Osteocyte (in vitro differentiated cells): ENCODE measurements at regions not wholly inside any gene's neighbourhood (a gene's known extent, or its start where the extent isn't known, plus 50 kb on each side); places are given as distances from the start of the nearest gene placed in this dataset.

Experiments used
- DNase-seq: peaks from one replicate; pipeline ENCODE4 v3.0.0; 2021; ENCODE audit warnings: mixed read lengths; ENCODE audit not compliant: unreplicated experiment; ENCODE audit errors: extremely low spot score
- H3K27ac Mint-ChIP-seq: one replicate; pipeline ENCODE4 v1.8.0; 2021; ENCODE audit warnings: mild to moderate bottlenecking, mixed read lengths; ENCODE audit not compliant: unreplicated experiment
- H3K27me3 Mint-ChIP-seq: one replicate; pipeline ENCODE4 v1.8.0; 2021; ENCODE audit warnings: mixed read lengths; ENCODE audit not compliant: unreplicated experiment
- H3K36me3 Mint-ChIP-seq: one replicate; pipeline ENCODE4 v1.8.0; 2021; ENCODE audit warnings: mixed read lengths; ENCODE audit not compliant: unreplicated experiment
- H3K4me1 Mint-ChIP-seq: one replicate; pipeline ENCODE4 v1.8.0; 2021; ENCODE audit warnings: mixed read lengths; ENCODE audit not compliant: unreplicated experiment
- H3K4me3 Mint-ChIP-seq: one replicate; pipeline ENCODE4 v1.8.0; 2021; ENCODE audit warnings: mild to moderate bottlenecking, moderate library complexity, mixed read lengths; ENCODE audit not compliant: unreplicated experiment
- H3K9me3 Mint-ChIP-seq: one replicate; pipeline ENCODE4 v1.8.0; 2021; ENCODE audit warnings: mixed read lengths; ENCODE audit not compliant: unreplicated experiment
- CTCF ChIP-seq: fragments of 200-600 bp; sonication (generic); IDR thresholded peaks from 2 replicates; pipeline ENCODE4 v1.5.0; 2021; ENCODE audit warnings: antibody characterized with exemption, mild to moderate bottlenecking, moderate library complexity

GRCh38 chr7:52940481-52940880, 95.0 kb upstream of the POM121L12 start:
- no peak for DNase-seq
- TF ChIP-seq CTCF, result no peak
- Mint-ChIP-seq H3K4me3 (no peak overlapping the region), H3K27me3 (no peaks in the 10 kb centered on the region), H3K27ac (no peak overlapping the region), H3K36me3 (no peaks in the 10 kb centered on the region), H3K9me3 (peaks cover 34% of the 10 kb centered on the region), H3K4me1 (no peaks in the 10 kb centered on the region)

GRCh38 chr7:52938455-52939133, 96.8 kb upstream of the POM121L12 start:
- Mint-ChIP-seq H3K27ac (no peak overlapping the region), H3K4me1 (no peaks in the 10 kb centered on the region), H3K36me3 (no peaks in the 10 kb centered on the region), H3K4me3 (no peak overlapping the region), H3K9me3 (peaks cover 42% of the 10 kb centered on the region), H3K27me3 (no peaks in the 10 kb centered on the region)
- TF ChIP-seq CTCF, result no peak
- no peak for DNase-seq

GRCh38 chr7:52936750-52937149, 98.7 kb upstream of the POM121L12 start:
- no peak overlapping the region for H3K4me3 Mint-ChIP-seq
- no peak for TF ChIP-seq CTCF
- no peak for DNase-seq
- H3K27ac Mint-ChIP-seq, result no peak overlapping the region
- peaks cover 56% of the 10 kb centered on the region for H3K9me3 Mint-ChIP-seq
- no peaks in the 10 kb centered on the region for H3K27me3 Mint-ChIP-seq
- H3K36me3 Mint-ChIP-seq, result no peaks in the 10 kb centered on the region
- no peaks in the 10 kb centered on the region for H3K4me1 Mint-ChIP-seq

GRCh38 chr7:52928591-52928990, 106.8 kb upstream of the POM121L12 start:
- no peak overlapping the region for H3K4me3 Mint-ChIP-seq
- H3K9me3 Mint-ChIP-seq, result peaks cover 43% of the 10 kb centered on the region
- H3K27me3 Mint-ChIP-seq, result no peaks in the 10 kb centered on the region
- H3K27ac Mint-ChIP-seq, result no peak overlapping the region
- no peak for DNase-seq
- TF ChIP-seq CTCF, result no peak
- no peaks in the 10 kb centered on the region for H3K4me1 Mint-ChIP-seq
- H3K36me3 Mint-ChIP-seq, result no peaks in the 10 kb centered on the region

GRCh38 chr7:52925332-52925731, 110.1 kb upstream of the POM121L12 start:
- Mint-ChIP-seq H3K4me1 (no peaks in the 10 kb centered on the region), H3K27ac (no peak overlapping the region), H3K4me3 (no peak overlapping the region), H3K36me3 (no peaks in the 10 kb centered on the region), H3K9me3 (peaks cover 35% of the 10 kb centered on the region), H3K27me3 (no peaks in the 10 kb centered on the region)
- no peak for DNase-seq
- TF ChIP-seq CTCF, result no peak
